HG02642 (cell line): ENCODE measurements at regions not wholly inside any gene's neighbourhood (a gene's known extent, or its start where the extent isn't known, plus 50 kb on each side); places are given as distances from the start of the nearest gene placed in this dataset.
"Not testable (repeated sequence)": the region's sequence is repeated elsewhere in the genome, so short reads cannot be mapped to it uniquely, and the experiment has no call there.

Experiments used
- ATAC-seq: cut with Tn5 transposase; IDR thresholded peaks from one replicate; pipeline ENCODE4 v1.9.1; 2021; ENCODE audit warnings: mild to moderate bottlenecking; ENCODE audit not compliant: unreplicated experiment, poor library complexity

- no peak for ATAC-seq
Observed at GRCh38 chr13:80870186-80870585, 529.3 kb upstream of the SPRY2 start.

DNA sequence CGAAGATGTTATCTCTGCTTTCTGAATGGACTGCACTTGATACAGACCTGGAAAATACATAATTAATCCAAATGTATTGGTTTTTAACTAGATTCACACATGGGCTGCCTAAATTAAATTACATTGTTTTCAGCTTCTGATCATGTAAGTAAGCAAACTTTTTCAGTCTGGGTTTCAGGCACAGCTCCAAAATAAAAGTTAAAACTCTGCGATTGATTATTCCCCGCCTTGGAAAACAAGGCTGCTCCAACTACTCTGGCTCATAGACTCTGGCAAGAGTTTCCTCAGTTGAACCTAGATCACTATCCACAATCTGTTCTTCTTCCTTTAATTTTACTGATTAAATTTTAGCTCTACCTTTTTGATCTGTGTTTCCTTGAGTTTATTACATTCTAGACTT is 526.0 kb upstream of the SPRY2 start:
- ATAC-seq = no peak

GRCh38 chr13:80865329-80865728 is 524.4 kb upstream of the SPRY2 start:
- no peak for ATAC-seq

- ATAC-seq = no peak
Observed at GRCh38 chr13:80862456-80862855, 521.5 kb upstream of the SPRY2 start.

- ATAC-seq = no peak
Observed at GRCh38 chr13:80860845-80861244, 519.9 kb upstream of the SPRY2 start.

DNA sequence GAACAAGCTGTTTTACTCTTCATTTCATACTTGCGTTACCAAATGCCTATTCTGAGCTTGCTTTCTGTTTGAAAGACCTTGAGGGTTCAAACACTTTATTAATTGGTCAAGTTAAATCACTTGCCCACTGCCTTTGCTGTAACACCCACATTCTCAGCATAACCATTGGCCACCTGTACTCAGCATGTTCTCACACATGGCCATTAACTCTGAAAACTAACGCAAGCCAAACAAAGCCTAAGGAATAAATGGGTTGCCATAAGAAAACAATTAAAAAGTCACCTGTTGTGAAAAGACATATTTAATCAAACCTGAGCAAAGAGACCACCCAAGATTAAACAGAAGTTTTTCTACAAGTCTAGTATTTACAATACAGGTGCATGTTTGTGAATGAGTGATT is 517.2 kb upstream of the SPRY2 start:
- no peak for ATAC-seq

GRCh38 chr13:80857321-80857720 is 516.4 kb upstream of the SPRY2 start:
- ATAC-seq = no peak

- no peak for ATAC-seq
Observed at GRCh38 chr13:80850771-80851170, 509.8 kb upstream of the SPRY2 start.

- ATAC-seq = no peak
Observed at GRCh38 chr13:80844164-80844563, 503.2 kb upstream of the SPRY2 start.

- no peak for ATAC-seq
Observed at GRCh38 chr13:80841414-80841813, 500.5 kb upstream of the SPRY2 start.

DNA sequence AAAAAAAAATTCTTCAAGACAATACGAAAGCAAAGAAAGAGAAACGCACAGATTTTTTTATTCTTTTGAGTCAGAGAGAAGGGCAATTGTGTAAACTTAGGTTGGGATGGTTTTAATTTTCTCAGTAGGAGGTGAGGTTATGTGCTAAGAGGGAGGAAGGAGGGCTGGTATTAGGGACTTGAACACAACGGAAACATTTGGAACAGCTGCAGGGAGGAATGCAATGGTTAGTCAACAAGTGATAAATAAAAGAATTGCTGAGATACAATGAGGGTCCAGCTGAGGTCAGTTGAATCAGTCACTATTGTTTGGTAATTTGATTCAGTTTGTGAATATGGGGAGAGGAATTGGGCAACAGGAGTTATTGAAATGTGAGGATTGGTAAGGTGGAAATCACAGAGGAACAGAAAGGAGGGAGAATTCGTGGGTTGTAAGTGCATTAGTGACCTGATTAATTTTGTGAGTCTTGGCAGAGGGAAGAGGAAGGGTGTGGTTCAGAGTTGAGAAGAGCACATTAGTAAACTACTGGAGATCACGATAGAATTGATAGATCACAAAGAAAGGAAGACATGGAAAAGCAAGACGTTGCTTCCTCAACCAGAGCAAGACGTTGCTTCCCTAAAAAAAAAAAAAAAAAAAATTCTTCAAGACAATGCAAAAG is 499.5 kb upstream of the SPRY2 start:
- no peak for ATAC-seq

DNA sequence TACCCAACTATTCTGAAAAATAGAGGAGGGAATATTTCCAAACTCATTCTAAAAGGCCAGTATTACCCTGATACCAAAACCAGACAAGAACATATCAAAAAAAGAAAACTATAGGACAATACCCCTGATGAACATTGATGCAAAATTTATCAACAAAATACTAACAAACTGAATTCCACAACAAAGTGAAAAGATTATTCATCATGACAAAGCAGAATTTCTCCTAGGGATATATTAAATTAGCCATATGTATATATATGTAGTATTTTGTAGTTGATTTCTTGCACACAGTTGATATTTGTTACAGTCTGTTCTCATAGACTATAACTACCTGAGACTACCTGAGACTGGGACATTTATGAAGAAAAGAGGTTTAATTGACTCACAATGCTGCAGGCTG is 495.0 kb upstream of the SPRY2 start:
- ATAC-seq = no peak

DNA sequence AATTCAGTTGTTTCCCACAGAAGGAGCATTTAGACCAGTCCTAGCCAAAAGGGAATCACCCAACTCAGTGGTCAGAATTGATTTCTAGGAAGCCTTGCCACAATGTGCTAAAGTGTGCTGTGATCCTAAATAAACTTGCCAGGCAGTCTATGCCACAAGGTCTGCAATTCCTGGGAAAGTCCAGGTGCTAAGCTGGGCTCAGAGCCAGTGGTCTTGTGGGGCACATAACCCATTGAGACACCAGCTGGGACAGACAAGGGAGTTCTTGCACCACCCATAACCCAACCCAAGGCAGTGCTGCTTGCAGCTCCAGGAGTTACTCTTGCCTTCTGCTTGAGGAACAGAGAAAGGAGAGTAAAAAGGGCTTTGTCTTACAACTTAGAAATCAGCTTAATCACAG is 489.5 kb upstream of the SPRY2 start:
- ATAC-seq = no peak

DNA sequence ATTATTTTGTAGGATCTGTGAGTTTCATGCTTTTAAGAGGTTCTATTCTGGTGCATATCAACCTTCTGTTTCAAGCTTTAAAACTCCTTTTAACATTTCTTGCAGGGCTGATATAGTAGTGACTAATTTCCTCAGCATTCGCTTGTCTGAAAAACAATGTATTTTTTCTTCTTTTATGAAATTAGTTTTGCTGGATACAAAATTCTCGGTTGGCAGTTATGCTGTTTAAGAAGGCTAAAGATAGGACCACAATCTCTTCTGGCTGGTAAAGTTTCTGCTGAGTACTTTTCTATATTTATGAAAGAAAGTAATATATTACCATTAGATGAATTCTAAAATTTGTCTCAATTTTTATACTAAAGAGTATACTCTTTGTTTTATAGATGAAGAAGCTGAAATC is 487.8 kb upstream of the SPRY2 start:
- no peak for ATAC-seq

DNA sequence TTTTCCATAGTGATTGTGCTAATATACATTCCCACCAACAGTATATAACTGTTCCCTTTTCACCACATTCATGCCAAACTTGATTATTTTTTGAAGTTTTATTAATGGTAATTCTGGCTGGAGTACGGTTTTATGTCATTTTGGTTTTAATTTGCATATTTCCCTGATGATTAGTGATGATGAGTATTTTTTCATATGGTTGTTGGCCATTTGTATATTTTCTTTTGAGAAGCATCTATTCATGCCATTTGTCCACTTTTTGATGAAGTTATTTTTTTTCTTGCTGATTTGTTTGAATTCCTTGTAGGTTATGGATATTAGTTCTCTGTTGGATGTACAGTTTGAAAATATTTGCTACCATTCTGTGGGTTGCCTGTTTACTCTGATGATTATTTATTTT is 484.4 kb upstream of the SPRY2 start:
- no peak for ATAC-seq

- ATAC-seq = no peak
Observed at GRCh38 chr13:80824229-80824628, 483.3 kb upstream of the SPRY2 start.

DNA sequence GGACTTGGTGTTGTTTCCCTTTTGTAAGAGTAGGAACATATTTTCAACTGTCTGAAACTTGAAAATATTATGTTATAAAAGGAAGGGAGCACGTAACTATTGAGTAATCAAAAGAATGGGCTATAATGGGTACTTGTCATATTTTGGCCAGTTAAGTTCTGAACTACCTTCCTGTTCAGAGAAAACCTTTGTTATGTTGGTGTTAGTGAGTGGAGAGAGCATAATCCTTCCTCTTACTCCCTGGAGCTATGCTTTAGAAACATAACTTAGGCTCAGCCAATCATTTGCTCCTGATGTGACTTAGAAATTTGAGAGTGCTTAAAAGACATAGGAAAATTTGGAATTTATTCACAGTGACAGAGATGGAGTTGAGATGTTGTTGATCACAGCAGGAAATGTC is 482.5 kb upstream of the SPRY2 start:
- no peak for ATAC-seq

DNA sequence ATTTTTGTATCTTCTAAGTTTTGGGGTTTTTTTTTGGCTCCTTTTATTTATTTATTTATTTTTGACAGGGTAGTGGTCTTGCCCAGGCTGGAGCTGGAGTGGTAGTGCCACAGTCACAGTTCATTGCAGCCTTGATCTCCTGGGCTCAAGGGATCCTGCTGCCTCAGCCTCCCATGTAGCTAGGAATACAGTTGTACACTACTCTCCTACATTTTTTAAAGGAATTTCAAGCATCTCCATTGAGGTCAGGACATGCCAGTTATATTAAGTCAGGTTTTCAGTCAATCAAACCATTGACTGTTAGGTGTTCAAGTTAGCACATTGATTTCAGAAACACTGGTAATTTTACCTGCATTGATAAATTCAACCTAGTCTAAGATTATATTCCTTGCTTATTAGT is 480.5 kb upstream of the SPRY2 start:
- no peak for ATAC-seq

GRCh38 chr13:80817979-80818378 is 477.1 kb upstream of the SPRY2 start:
- no peak for ATAC-seq

GRCh38 chr13:80814541-80814940 is 473.6 kb upstream of the SPRY2 start:
- ATAC-seq = no peak

- ATAC-seq = not testable (repeated sequence)
Observed at GRCh38 chr13:80810294-80810693, 469.4 kb upstream of the SPRY2 start.

- no peak for ATAC-seq
Observed at GRCh38 chr13:80802946-80803345, 462.0 kb upstream of the SPRY2 start.
